Activated CD8-positive, alpha-beta memory T cell treated with anti-CD3 and anti-CD28 coated beads for 36 hours (primary cell): ENCODE measurements at regions not wholly inside any gene's neighbourhood (a gene's known extent, or its start where the extent isn't known, plus 50 kb on each side); places are given as distances from the start of the nearest gene placed in this dataset.

ENCODE experiments used
- CTCF ChIA-PET: fragments of 350-600 bp; sonication (Branson Sonifier 250); formaldehyde crosslinking; loops from one replicate; lab custom pipeline; 2021; ENCODE audit warnings: antibody characterized with exemption; lab: Charles Lee
- POLR2A ChIA-PET: fragments of 350-600 bp; sonication (Branson Sonifier 250); formaldehyde crosslinking; loops from one replicate; lab custom pipeline; 2021; ENCODE audit warnings: antibody characterized with exemption; lab: Charles Lee

DNA sequence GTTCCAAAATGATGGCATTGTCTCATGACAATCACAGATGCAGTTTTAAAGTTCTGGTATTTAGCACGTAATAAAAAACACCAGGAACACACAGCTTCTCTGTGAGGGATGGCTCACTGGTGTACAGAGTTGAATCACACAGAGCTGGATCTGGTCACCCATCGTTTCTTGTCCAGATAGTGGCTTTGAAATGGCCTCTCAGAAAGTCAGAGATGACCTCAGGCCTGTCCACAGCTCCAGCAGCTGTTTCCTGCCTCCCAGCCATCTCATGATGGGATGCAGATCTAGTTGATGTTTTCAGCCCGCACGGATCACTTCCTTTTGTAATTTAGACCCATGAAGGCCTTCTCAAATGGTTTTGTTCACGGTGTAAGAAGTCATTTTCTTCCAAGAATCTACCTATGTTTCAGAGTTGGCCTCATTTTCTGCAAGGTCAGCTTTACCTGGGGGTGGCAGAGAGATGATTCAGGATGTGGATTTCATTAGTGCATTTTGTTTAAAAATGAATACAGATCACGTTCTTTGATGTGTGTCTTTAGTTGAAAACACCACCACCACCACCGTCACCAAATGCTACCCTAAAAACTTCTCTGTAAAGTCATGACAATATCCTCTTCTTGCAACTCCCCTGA is 166.2 kb downstream of the SNX10 start:
- CTCF ChIA-PET = no interaction called here
- POLR2A ChIA-PET = no interaction called here

GRCh38 chr7:26458466-26459145 is 166.9 kb downstream of the SNX10 start:
- ChIA-PET CTCF (no interaction called here), POLR2A (no interaction called here)

DNA sequence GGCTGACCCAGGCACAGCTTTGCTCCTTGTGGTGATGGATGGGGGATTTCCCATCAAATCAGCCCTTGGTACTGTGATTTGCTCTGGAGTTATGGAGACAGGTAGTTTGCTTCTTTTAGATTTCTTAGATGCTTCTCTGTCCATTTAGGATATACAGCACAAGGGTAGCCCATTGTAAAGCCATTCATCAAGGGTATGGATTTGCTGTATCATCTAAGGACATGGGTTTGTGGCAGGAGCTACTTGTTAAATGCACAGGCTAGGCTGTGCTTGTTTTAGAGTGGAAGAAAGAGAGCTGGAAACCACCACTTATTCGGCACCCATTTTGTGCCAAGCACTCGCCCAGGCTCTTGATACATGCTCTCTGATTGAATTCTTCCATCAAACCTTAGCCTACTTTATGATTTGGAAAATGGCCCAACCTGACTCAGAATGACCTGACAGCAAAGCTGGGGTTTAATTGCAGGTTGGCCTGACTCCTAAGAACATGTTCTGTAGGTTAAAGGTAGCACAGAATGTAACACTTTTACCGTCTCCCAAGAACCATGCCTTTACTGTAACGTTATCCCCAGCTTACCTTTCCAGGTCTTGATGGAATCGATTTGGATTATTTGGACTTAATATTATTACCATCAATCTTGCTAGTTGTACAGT is 168.0 kb downstream of the SNX10 start:
- ChIA-PET POLR2A (no interaction called here), CTCF (no interaction called here)

DNA sequence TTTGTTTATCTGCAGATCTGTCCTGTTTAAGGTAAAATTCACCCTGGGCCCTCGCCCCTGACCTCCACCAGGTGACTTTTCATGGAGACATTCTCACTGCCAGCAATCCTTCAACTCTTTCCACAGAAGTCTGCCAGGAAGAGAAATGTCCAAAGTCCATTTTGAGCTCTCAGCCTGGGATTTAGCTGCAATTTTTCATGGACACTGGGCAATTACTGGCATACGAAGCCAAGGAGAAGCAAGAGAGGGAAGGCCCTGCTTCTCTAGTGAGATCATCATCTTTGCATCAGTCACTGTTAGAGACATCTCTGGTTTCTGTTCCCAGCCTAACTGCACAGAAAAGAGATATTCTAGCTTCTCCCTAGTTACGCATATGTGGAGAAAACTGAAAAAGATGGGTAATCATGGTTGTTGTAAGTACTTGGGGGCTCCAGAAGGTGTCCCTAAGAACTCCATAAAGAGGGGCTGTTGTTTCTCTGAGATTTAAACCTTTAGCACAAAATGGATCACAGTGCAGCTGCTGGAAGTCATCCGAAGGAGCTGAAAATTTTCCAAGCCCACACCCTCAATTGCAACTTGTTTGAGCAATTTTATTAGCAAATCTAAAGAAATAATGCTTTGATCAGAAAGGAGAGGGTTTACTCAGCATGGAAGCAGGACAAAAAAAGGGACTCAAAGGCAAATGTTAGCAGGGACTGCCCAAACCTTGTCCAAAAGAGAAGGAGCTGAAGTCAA is 168.9 kb downstream of the SNX10 start:
- POLR2A ChIA-PET = no interaction called here
- CTCF ChIA-PET = no interaction called here

DNA sequence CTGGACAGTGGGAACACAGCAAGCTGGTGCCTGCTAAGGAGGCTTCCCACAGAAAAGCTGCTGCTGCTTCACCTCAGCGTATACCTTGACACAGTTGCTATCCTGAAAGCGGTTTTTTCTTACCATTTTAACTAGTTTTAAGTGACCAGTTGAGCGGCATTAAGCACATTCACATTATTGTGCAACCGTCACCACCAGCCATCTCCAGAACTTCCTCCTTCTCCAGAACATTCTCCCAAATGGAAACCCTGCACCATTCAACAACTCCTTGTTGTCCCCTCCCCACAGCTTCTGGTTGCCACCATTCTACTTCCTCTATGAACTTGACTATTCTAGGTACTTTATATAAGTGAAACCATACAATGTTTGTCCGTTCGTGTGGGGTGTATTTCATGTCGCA is 169.9 kb downstream of the SNX10 start:
- POLR2A ChIA-PET = no interaction called here
- CTCF ChIA-PET = no interaction called here

DNA sequence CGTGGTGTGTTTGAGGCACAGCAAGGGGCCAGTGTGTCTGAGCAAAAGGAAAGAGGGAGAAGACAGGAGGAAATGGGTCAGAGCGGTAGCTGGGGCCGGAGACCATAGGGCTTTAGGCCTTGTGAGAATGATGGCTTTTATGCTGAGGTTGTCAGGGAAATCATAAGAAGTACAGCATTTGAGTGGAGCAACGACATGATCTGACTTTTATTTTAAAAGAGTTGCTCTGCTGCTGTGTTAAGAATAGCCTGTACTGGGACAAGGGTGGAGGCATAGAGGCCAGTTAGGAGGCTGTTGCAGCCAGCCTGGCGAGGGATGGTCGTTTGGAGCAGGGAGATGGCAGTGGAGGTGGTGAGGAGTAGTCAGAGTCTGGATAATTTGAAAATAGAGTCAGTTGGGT is 174.3 kb downstream of the SNX10 start:
- ChIA-PET CTCF (no interaction called here), POLR2A (no interaction called here)

DNA sequence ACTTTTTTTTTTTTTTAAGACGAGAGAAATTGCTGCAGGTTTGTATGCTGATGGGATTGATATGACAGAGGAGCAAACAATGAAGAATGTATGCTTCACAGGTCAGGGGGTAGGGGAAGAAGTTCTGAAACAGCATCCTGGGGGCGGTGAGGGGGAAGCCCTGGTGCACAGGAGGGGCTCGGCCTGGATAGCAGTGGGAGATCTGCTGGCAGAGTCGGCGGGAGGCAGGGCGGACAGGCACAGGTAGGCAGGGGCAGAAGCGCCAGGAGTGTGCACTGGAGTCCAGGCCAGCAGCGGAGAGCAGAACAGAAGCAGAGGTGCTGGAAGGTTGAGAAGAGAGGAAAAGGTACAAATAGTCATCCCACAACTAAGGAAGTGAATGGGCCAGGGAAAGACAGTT is 175.4 kb downstream of the SNX10 start:
- POLR2A ChIA-PET = no interaction called here
- CTCF ChIA-PET = no interaction called here

GRCh38 chr7:26467541-26467940 is 175.9 kb downstream of the SNX10 start:
- POLR2A ChIA-PET = no interaction called here
- CTCF ChIA-PET = no interaction called here

DNA sequence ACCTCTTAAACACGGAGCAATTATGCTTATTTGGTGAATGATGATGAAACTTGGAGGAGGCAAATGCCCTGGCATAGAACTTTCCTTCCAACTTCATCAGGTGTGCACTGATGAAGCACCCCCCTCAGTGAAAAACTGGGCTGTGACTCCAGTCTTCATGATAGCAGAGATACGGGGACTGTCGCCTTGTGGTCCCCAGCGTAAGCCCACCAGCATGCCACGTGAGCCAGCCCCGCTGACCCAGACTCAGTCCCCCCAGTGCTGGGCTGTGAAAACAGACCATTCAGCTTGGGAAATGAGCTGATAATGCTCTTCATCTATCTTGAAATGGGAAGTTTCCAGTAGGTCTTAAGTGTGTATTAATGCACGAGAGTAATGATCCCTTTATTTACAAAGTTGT is 177.0 kb downstream of the SNX10 start:
- ChIA-PET POLR2A (no interaction called here), CTCF (no interaction called here)

- CTCF ChIA-PET = no interaction called here
- POLR2A ChIA-PET = no interaction called here
Observed at GRCh38 chr7:26469188-26469587, 177.5 kb downstream of the SNX10 start.

- POLR2A ChIA-PET = no interaction called here
- CTCF ChIA-PET = no interaction called here
Observed at GRCh38 chr7:26470691-26471090, 179.0 kb downstream of the SNX10 start.

DNA sequence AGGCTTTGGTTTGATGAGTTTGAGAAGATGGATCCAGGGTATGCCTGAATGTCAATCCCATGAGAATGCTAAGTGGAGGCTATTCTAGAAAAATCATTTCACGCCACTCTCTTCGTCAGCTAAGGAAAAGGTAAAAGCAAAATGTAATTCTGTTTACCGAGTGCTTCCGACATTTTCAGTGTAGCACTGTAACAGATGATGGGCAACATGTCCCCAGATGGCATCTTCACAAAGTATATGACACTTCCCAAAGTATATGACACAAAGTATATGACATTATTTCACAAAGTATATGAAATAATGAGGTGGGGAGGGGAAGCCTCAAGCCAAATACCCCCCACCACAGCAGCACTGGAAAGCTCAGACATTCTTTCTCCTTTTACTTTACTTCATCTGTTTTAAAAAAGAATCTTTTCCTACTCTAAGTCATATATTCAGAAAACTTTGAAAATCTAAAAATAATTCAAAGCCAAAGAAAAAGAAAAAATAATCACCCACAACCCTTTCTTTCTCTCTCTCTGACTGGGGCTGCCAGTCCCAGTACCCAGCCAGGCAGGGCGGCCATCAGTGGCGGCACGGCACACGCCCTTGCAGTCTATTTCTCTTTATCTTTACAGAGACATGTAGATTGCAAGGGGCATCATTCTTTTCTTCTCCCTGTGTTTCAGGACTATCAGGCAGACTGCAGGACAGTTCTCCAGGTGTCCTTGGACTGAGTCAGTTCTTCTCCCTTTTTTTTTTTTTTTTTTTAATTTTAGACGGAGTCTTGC is 179.8 kb downstream of the SNX10 start:
- POLR2A ChIA-PET = no interaction called here
- CTCF ChIA-PET = no interaction called here

DNA sequence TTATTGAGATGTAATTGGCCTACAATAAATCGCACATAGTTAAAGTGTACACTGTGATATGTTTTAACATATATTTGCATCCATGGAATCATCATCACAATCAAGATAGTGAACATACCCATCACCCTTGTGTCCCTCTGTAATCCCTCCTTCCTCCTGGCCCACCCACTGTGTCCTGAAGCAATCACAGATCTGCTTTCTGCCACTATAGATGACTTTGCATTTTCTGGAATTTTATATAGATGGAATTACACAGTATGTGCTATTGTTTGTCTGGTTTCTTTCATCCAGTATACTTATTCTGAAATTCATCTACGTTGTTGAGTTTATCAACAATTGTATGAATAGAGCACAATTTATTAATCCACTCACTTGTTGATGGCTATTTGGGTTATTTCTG is 181.3 kb downstream of the SNX10 start:
- POLR2A ChIA-PET = no interaction called here
- CTCF ChIA-PET = no interaction called here

GRCh38 chr7:26476271-26476670 is 184.6 kb downstream of the SNX10 start:
- CTCF ChIA-PET = no interaction called here
- POLR2A ChIA-PET = no interaction called here

DNA sequence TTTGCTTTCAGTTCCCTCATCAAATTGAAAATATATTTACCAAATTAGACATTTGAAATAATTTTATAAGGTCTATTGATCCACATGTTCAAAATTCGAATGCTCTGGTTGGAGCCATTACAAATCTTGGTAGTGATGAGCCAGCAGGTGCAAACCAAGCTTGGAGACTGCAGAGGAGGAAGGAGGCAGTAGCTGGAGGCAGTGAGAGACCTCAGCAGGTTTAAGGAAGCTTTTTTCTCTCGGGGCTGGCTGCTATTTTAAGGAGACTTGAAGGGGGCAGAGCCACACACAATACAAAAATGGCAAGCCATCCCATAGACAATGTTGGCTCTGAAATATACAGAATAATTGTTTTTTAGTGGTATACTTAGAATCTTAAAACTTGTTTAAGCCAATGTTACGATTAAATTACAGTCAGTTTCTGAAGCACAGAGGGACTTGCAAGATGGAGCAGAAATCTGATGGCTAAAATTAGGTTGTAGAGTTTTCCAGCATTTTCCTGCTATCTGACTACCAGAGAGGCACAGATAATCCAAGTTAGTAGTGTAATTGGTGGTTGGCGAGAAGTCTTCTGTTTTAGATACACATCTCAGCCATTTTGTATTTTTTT is 185.8 kb downstream of the SNX10 start:
- CTCF ChIA-PET = no interaction called here
- POLR2A ChIA-PET = no interaction called here

DNA sequence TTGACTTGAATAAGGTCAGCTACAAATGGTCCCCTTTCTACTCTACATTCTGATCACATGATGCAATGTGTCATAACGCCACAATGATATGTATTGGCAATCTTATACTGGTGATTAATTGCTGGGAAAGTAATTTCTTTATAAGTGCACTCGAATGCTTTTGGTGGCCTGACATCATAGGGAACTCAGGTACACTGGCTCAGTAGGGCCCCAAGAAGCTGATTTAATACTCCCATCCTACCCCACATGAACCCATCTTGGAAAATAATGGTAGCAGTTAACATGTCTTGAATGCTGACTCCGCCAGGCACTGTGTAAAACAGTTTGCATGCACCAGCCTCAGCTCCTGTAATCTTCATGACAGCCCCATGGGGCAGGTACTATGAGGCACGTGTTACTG is 186.9 kb downstream of the SNX10 start:
- ChIA-PET CTCF (no interaction called here), POLR2A (no interaction called here)

DNA sequence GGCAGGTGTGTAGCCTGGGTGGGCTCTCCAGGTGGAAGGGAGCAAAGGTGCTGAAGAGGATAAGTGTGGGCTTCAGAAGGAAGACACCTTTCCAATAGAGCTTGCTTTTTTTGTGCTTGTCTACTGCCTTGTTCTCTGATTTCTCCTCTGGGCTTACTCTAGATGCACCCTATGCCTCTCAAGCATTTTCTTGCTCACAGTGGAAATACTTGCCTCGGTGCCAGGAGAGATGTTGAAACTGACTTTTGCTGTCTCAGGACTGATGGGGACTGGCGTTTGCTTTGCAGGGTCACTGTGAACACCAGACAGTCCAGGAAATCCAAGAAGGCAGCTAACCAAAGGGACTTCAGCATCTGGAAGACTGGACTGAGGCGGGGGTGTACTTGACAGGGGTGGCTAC is 187.9 kb downstream of the SNX10 start:
- ChIA-PET CTCF (no interaction called here), POLR2A (no interaction called here)

GRCh38 chr7:26480156-26480555 is 188.5 kb downstream of the SNX10 start:
- ChIA-PET POLR2A (no interaction called here), CTCF (no interaction called here)

DNA sequence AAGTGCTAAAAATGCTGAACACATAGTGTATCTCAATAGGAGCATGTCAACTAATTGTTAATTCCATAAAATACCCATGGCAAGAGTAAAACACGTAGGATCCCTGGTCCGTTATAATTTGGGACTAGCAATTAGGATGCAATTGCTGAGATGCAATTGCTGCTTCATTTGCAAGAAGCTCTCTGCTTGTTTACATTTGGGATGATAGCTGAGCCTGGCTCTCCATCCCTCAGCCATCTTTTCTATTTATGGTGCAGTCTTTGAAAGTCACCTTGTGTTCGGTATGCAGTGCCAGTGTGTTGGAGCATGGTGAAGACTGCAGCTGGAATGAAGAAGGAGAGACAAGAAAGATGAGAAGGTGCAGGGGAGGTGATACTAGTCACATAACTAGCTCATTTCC is 191.3 kb downstream of the SNX10 start:
- ChIA-PET POLR2A (no interaction called here), CTCF (no interaction called here)

DNA sequence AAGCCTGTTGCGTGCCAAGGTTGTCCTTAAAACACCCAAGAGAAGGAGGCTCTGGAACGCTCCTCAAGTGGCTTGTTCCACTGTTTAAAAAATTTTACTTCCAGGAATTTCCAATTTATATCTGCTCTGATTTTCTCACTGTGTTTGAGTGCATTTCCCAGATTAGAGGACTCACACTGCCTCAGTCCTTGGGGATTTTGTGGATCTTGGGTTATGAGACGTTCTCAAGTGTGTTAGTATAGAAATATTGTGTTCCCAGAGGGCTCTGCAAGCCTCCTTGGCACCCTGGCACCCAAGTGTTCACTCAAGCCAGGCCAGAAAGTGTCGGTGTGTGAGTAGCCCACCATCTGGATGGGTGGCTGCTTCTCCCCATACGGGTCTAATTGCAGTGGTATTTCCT is 192.2 kb downstream of the SNX10 start:
- ChIA-PET POLR2A (no interaction called here), CTCF (no interaction called here)
